ENCODE measurements at regions not wholly inside any gene's neighbourhood (a gene's known extent, or its start where the extent isn't known, plus 50 kb on each side); places are given as distances from the start of the nearest gene placed in this dataset.
A peak's percentile ranks its signal among the peaks of the same experiment; 100 is the strongest.

GRCh38 chr3:157578181-157578580 is 75.0 kb upstream of the VEPH1 start:
- no peaks in the 10 kb centered on the region for H3K9me3 ChIP-seq
- no peak for DNase-seq
- no peak overlapping the region for H3K4me3 ChIP-seq
- peaks cover 3% of the 10 kb centered on the region; the same call in 1 of the 2 replicates for H3K27me3 ChIP-seq
- no peaks in the 10 kb centered on the region for H3K36me3 ChIP-seq

GRCh38 chr3:157574531-157574930 is 71.3 kb upstream of the VEPH1 start:
- DNase-seq: no peak
- Histone ChIP-seq H3K36me3 (no peaks in the 10 kb centered on the region), H3K9me3 (no peaks in the 10 kb centered on the region), H3K27me3 (peaks cover 3% of the 10 kb centered on the region; the same call in 1 of the 2 replicates), H3K4me3 (no peak overlapping the region)

GRCh38 chr3:157573780-157574378 is 70.7 kb upstream of the VEPH1 start:
- Histone ChIP-seq H3K36me3 (no peaks in the 10 kb centered on the region), H3K9me3 (no peaks in the 10 kb centered on the region), H3K27me3 (peaks cover 3% of the 10 kb centered on the region; the same call in 1 of the 2 replicates), H3K4me3 (no peak overlapping the region)
- no peak for DNase-seq

- Histone ChIP-seq H3K9me3 (no peaks in the 10 kb centered on the region), H3K27me3 (peaks cover 3% of the 10 kb centered on the region; the same call in 1 of the 2 replicates), H3K4me3 (no peak overlapping the region), H3K36me3 (no peaks in the 10 kb centered on the region)
- DNase-seq: no peak
Measured at GRCh38 chr3:157573281-157573680, 70.1 kb upstream of the VEPH1 start.

- Histone ChIP-seq H3K9me3 (no peaks in the 10 kb centered on the region), H3K27me3 (peaks cover 3% of the 10 kb centered on the region; the same call in 1 of the 2 replicates), H3K36me3 (no peaks in the 10 kb centered on the region), H3K4me3 (no peak overlapping the region)
- DNase-seq: peak; percentile 15
Measured at GRCh38 chr3:157572559-157573270, 69.5 kb upstream of the VEPH1 start.

GRCh38 chr3:157566596-157566995 is 63.4 kb upstream of the VEPH1 start:
- no peak for DNase-seq

GRCh38 chr3:157559401-157559800 is 56.2 kb upstream of the VEPH1 start:
- Histone ChIP-seq H3K9me3 (no peaks in the 10 kb centered on the region), H3K27me3 (peaks cover 6% of the 10 kb centered on the region), H3K4me3 (no peak overlapping the region), H3K36me3 (no peaks in the 10 kb centered on the region)
- DNase-seq: no peak

More at GRCh38 chr3:157566596-157566995, 63.4 kb upstream of the VEPH1 start:
- no peak overlapping the region for H3K4me3 ChIP-seq
- H3K27me3 ChIP-seq: peaks cover 2% of the 10 kb centered on the region; the same call in 1 of the 2 replicates
- H3K9me3 ChIP-seq: no peaks in the 10 kb centered on the region
- H3K36me3 ChIP-seq: no peaks in the 10 kb centered on the region
